ENCODE measurements at regions not wholly inside any gene's neighbourhood (a gene's known extent, or its start where the extent isn't known, plus 50 kb on each side); places are given as distances from the start of the nearest gene placed in this dataset.

DNA sequence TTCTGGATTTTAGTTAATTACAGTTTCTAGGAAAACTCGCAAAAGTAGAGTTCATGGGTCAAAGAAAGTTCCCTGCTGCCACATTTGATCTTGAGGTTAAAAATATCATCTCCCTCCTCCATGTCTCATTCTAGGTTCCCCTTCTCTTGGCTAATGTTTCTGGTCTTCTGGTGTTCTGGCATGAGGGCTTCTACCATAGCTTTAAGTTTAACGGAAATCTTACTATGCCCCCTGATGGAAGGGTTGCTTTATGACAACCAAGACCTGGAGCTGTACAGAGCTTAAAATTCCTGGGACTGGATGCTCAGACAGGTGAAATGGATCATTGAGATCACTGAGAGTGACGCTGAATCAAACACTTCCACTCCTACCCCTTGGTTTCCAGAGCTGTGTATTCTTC lies 1881.7 kb downstream of the MRPL39 start:
- H3K27me3 Mint-ChIP-seq (ENCODE audit: unreplicated experiment): no peaks in the 10 kb centered on the region
- no peaks in the 10 kb centered on the region for H3K4me1 Mint-ChIP-seq (ENCODE audit: low read depth, unreplicated experiment)
- intact Hi-C loops (cut with micrococcal nuclease; ENCODE audit: unreplicated experiment): no loop called here
- TF ChIP-seq, protein P1, sequence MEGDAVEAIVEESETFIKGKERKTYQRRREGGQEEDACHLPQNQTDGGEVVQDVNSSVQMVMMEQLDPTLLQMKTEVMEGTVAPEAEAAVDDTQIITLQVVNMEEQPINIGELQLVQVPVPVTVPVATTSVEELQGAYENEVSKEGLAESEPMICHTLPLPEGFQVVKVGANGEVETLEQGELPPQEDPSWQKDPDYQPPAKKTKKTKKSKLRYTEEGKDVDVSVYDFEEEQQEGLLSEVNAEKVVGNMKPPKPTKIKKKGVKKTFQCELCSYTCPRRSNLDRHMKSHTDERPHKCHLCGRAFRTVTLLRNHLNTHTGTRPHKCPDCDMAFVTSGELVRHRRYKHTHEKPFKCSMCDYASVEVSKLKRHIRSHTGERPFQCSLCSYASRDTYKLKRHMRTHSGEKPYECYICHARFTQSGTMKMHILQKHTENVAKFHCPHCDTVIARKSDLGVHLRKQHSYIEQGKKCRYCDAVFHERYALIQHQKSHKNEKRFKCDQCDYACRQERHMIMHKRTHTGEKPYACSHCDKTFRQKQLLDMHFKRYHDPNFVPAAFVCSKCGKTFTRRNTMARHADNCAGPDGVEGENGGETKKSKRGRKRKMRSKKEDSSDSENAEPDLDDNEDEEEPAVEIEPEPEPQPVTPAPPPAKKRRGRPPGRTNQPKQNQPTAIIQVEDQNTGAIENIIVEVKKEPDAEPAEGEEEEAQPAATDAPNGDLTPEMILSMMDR (IDR thresholded peaks at IDR 0.05; ENCODE audit: unreplicated experiment): no peak
- H3K4me3 Mint-ChIP-seq (ENCODE audit: low read depth, unreplicated experiment): no peak overlapping the region
- H3K9me3 Mint-ChIP-seq (ENCODE audit: low read depth, unreplicated experiment): peaks cover 5% of the 10 kb centered on the region
- BruUV-seq (replicated peaks): no TSS peak
- H3K27ac Mint-ChIP-seq (ENCODE audit: unreplicated experiment): no peak overlapping the region
- H3K36me3 Mint-ChIP-seq (ENCODE audit: insufficient read depth, unreplicated experiment): no peaks in the 10 kb centered on the region
- no peak for DNase-seq
- CTCF ChIA-PET: no interaction called here

DNA sequence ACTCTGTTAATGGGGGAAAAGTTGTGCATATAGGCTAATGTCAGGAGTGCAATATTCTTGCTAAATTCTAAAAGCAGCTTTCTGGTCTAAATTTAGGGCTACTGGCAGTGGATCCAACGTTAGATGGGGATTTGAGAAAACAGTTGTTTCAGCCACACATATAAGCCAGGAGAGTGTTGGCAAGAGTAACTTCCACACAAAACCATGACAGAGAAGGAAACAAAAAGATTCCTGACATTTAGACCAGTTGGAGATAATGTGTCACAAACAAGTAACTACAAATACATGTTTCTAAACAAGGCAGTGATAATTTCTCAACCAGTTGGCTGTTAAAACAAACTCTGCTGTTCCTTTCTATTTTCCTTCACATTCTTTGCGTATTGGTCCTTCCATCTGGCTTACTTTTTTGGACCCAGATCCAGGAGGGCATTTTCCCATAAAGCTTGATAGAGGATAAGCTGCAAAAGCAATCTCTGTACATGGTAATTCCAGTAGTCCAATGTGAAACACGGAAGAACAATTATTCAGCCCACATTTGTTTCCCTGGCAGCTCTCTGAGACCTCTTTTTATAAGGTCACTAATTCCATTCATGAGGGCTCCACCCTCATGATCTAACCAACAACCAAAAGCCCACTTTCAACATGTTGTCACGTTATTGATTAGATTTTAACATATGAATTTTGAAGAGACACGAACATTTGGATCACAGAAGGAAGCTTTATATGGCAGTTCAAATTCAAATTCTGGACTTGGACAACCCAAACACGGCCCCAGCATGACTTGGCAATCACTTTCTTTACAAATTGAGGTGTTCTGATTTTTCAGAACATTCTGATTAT lies 1888.6 kb downstream of the MRPL39 start:
- CTCF ChIA-PET: no interaction called here
- intact Hi-C loops (cut with micrococcal nuclease; ENCODE audit: unreplicated experiment): no loop called here
- Mint-ChIP-seq H3K27ac (ENCODE audit: unreplicated experiment) (no peak overlapping the region), H3K27me3 (ENCODE audit: unreplicated experiment) (no peaks in the 10 kb centered on the region), H3K36me3 (ENCODE audit: insufficient read depth, unreplicated experiment) (no peaks in the 10 kb centered on the region), H3K9me3 (ENCODE audit: low read depth, unreplicated experiment) (peaks cover 4% of the 10 kb centered on the region), H3K4me3 (ENCODE audit: low read depth, unreplicated experiment) (no peak overlapping the region), H3K4me1 (ENCODE audit: low read depth, unreplicated experiment) (no peaks in the 10 kb centered on the region)
- no TSS peak for BruUV-seq (replicated peaks)
- no peak for DNase-seq
- TF ChIP-seq, protein P1 (IDR thresholded peaks at IDR 0.05; ENCODE audit: unreplicated experiment): no peak

DNA sequence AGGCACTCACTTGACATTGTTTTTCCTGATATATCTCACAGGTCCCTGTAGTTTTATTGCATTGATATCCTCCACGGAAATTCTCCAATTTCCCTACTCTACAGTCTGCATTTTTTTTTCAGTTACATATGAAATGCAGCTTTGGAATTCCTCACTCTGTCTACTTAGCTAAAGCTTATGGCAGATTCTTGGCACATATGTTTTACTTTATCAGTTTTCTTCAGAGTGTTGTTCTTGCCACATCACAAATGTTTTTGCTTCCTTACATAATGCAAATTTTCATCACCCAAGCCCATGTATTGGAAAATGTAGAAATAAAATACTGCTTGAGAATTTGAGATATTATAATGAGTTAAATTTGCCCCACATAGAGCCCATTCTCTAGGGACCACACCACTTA lies 1895.1 kb downstream of the MRPL39 start:
- intact Hi-C loops (cut with micrococcal nuclease; ENCODE audit: unreplicated experiment): no loop called here
- no peaks in the 10 kb centered on the region for H3K4me1 Mint-ChIP-seq (ENCODE audit: low read depth, unreplicated experiment)
- H3K36me3 Mint-ChIP-seq (ENCODE audit: insufficient read depth, unreplicated experiment): no peaks in the 10 kb centered on the region
- H3K27me3 Mint-ChIP-seq (ENCODE audit: unreplicated experiment): no peaks in the 10 kb centered on the region
- no peak overlapping the region for H3K27ac Mint-ChIP-seq (ENCODE audit: unreplicated experiment)
- H3K4me3 Mint-ChIP-seq (ENCODE audit: low read depth, unreplicated experiment): no peak overlapping the region
- CTCF ChIA-PET: no interaction called here
- BruUV-seq (replicated peaks): no TSS peak
- peaks cover 4% of the 10 kb centered on the region for H3K9me3 Mint-ChIP-seq (ENCODE audit: low read depth, unreplicated experiment)
- TF ChIP-seq, protein P1 (IDR thresholded peaks at IDR 0.05; ENCODE audit: unreplicated experiment): no peak
- no peak for DNase-seq

DNA sequence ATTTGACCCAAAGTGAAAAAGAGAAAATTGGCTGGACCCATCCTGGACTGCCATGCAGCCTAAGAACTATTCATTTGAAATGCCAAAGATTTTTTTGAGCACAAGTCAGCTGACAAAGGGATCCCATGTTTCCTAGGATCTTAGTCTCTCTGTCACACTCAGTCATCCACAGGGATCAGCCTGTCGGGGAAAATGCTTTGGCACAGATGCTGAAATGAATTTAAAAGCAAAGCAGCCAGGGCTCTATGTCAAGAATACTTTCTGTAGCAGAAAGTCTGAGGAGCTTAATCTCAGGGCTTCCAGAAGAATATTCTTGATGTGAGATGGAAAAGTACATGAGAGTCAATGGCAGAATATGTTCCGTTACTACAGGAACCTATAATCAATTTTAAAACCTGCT lies 1900.8 kb downstream of the MRPL39 start:
- intact Hi-C loops (cut with micrococcal nuclease; ENCODE audit: unreplicated experiment): no loop called here
- BruUV-seq (replicated peaks): no TSS peak
- H3K27me3 Mint-ChIP-seq (ENCODE audit: unreplicated experiment): no peaks in the 10 kb centered on the region
- no peak overlapping the region for H3K4me3 Mint-ChIP-seq (ENCODE audit: low read depth, unreplicated experiment)
- no peaks in the 10 kb centered on the region for H3K4me1 Mint-ChIP-seq (ENCODE audit: low read depth, unreplicated experiment)
- DNase-seq: no peak
- TF ChIP-seq, protein P1 (IDR thresholded peaks at IDR 0.05; ENCODE audit: unreplicated experiment): no peak
- H3K27ac Mint-ChIP-seq (ENCODE audit: unreplicated experiment): no peak overlapping the region
- H3K9me3 Mint-ChIP-seq (ENCODE audit: low read depth, unreplicated experiment): peaks cover 6% of the 10 kb centered on the region
- no peaks in the 10 kb centered on the region for H3K36me3 Mint-ChIP-seq (ENCODE audit: insufficient read depth, unreplicated experiment)
- CTCF ChIA-PET: no interaction called here

Measured in Calu3 (cell line).